ENCODE measurements at regions not wholly inside any gene's neighbourhood (a gene's known extent, or its start where the extent isn't known, plus 50 kb on each side); places are given as distances from the start of the nearest gene placed in this dataset.

- TF ChIP-seq, protein P1, sequence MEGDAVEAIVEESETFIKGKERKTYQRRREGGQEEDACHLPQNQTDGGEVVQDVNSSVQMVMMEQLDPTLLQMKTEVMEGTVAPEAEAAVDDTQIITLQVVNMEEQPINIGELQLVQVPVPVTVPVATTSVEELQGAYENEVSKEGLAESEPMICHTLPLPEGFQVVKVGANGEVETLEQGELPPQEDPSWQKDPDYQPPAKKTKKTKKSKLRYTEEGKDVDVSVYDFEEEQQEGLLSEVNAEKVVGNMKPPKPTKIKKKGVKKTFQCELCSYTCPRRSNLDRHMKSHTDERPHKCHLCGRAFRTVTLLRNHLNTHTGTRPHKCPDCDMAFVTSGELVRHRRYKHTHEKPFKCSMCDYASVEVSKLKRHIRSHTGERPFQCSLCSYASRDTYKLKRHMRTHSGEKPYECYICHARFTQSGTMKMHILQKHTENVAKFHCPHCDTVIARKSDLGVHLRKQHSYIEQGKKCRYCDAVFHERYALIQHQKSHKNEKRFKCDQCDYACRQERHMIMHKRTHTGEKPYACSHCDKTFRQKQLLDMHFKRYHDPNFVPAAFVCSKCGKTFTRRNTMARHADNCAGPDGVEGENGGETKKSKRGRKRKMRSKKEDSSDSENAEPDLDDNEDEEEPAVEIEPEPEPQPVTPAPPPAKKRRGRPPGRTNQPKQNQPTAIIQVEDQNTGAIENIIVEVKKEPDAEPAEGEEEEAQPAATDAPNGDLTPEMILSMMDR (conservative IDR thresholded peaks at IDR 0.05; ENCODE audit: low read depth, low read length): no peak
- DNase-seq (ENCODE audit: low read depth): no peak
- H3K4me3 ChIP-seq (ENCODE audit: low read length): no peak overlapping the region
These were observed 221.4 kb upstream of the SEMA3C start for GRCh38 chr7:81140252-81140651.

- no peak for DNase-seq (ENCODE audit: low read depth)
- H3K4me3 ChIP-seq (ENCODE audit: low read length): no peak overlapping the region
- TF ChIP-seq, protein P1 (conservative IDR thresholded peaks at IDR 0.05; ENCODE audit: low read depth, low read length): no peak
These were observed 220.0 kb upstream of the SEMA3C start for GRCh38 chr7:81138870-81139269.

DNA sequence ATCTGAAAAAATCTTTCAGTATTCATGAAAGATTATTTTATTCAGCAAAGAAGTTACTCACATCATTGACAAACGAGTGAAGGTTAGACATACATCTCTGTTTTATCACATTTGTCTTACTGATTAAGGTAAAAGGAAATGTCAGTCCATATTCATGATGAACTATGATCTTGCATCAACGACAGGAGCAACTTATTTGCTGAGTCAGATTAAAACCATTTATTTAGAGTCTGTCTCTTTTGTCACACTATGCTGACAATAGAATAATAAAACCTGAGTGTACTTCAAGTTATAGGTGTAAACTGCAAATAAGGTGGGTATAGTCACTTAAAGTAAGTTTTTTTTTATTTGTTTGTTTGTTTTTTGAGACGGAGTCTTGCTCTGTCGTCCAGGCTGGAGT lies 216.5 kb upstream of the SEMA3C start:
- TF ChIP-seq, protein P1 (conservative IDR thresholded peaks at IDR 0.05; ENCODE audit: low read depth, low read length): no peak
- no peak overlapping the region for H3K4me3 ChIP-seq (ENCODE audit: low read length)
- DNase-seq (ENCODE audit: low read depth): no peak

GRCh38 chr7:81128011-81128410 lies 209.2 kb upstream of the SEMA3C start:
- DNase-seq (ENCODE audit: low read depth): no peak
- TF ChIP-seq, protein P1 (conservative IDR thresholded peaks at IDR 0.05; ENCODE audit: low read depth, low read length): no peak
- no peak overlapping the region for H3K4me3 ChIP-seq (ENCODE audit: low read length)

DNA sequence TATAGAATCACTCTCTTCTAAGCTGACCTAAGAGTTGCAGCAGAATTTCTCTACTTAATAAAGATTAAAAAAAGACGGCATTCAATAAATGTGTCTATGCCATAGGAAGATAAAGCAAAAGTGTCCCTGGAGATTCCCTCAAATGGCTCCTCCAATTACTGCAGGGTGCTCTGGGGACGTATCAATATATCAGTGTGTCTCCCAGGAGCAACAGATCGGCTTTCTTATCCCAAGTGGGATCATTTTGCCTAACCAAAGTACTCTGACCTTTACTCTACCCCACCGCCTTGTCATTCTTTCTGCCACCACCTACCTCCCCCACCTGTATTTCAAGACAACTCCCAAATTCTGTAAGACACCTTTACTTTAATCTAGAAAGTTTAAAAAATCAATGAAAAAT lies 202.0 kb upstream of the SEMA3C start:
- TF ChIP-seq, protein P1 (conservative IDR thresholded peaks at IDR 0.05; ENCODE audit: low read depth, low read length): no peak
- no peak for DNase-seq (ENCODE audit: low read depth)
- H3K4me3 ChIP-seq (ENCODE audit: low read length): no peak overlapping the region

- TF ChIP-seq, protein P1 (conservative IDR thresholded peaks at IDR 0.05; ENCODE audit: low read depth, low read length): no peak
- no peak for DNase-seq (ENCODE audit: low read depth)
- no peak overlapping the region for H3K4me3 ChIP-seq (ENCODE audit: low read length)
These were observed 201.3 kb upstream of the SEMA3C start for GRCh38 chr7:81120111-81120510.

DNA sequence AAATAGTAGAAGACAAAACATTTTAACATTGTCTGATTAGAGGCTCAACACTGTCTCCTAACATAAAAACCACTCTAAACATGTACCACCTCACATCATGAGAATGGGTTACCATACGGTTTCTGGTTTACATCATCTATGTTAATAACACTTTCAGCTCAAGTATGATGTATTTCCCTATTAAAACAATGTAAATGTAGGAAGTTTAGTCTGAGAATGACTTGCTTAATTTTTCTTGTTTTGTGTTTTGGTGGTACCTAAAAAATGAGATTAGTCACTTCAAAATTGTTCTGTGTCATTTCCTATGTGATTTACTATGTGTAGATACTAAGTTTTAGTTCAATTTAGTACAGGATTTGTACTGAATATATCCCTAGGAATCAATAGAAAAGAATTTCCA lies 195.8 kb upstream of the SEMA3C start:
- TF ChIP-seq, protein P1 (conservative IDR thresholded peaks at IDR 0.05; ENCODE audit: low read depth, low read length): no peak
- DNase-seq (ENCODE audit: low read depth): no peak

More for the DNA sequence above, 195.8 kb upstream of the SEMA3C start:
- no peak overlapping the region for H3K4me3 ChIP-seq (ENCODE audit: low read length)

Data from retinal pigment epithelial cell (primary cell).